IMR-90 (cell line): ENCODE measurements at regions not wholly inside any gene's neighbourhood (a gene's known extent, or its start where the extent isn't known, plus 50 kb on each side); places are given as distances from the start of the nearest gene placed in this dataset.
"Not testable (repeated sequence)": the region's sequence is repeated elsewhere in the genome, so short reads cannot be mapped to it uniquely, and the experiment has no call there.

ENCODE experiments used
- ATAC-seq: fragments of 200-7000 bp; cut with Tn5 transposase; 2 replicates; pipeline ENCODE4 v1.9.1; 2020; ENCODE audit warnings: low read depth, mild to moderate bottlenecking, moderate library complexity
- BruUV-seq: library from RNA; stranded (reverse); fragments of 400-500 nt; replicated peaks from 2 replicates; lab custom pipeline; 2021; lab: Mats Ljungman, UMichigan
- CTCF ChIA-PET: fragments of 300-600 bp; formaldehyde crosslinking; extraction: SDS; loops from one replicate; lab custom pipeline; 2021; ENCODE audit warnings: antibody characterized with exemption; lab: Yijun Ruan, JAX
- POLR2A ChIA-PET: fragments of 300-600 bp; sonication (Branson Sonifier 250); formaldehyde crosslinking; loops from one replicate; lab custom pipeline; 2022; ENCODE audit warnings: antibody characterized with exemption; ENCODE audit not compliant: unreplicated experiment; lab: Charles Lee
- DNase-seq: peaks from one replicate; pipeline ENCODE4 v3.0.0; 2013
- H2AFZ ChIP-seq: replicated peaks from 2 replicates; pipeline ENCODE3; 2013; ENCODE audit warnings: low read length, mild to moderate bottlenecking; ENCODE audit not compliant: poor library complexity
- H2AK5ac ChIP-seq: 2 replicates; pipeline ENCODE4 v1.6.1; 2013; ENCODE audit warnings: low read depth, low read length, inconsistent platforms
- H2AK9ac ChIP-seq: replicated peaks from 2 replicates; pipeline ENCODE3; 2013; ENCODE audit warnings: mild to moderate bottlenecking, low read depth, low read length, moderate library complexity; ENCODE audit not compliant: poor library complexity
- H2BK120ac ChIP-seq: 2 replicates; pipeline ENCODE4 v1.6.1; 2013; ENCODE audit warnings: low read depth, low read length, inconsistent platforms
- H2BK15ac ChIP-seq: 3 replicates; pipeline ENCODE4 v1.6.1; 2013; ENCODE audit warnings: low read depth, low read length, inconsistent platforms
- H2BK20ac ChIP-seq: 2 replicates; pipeline ENCODE4 v1.6.1; 2013; ENCODE audit warnings: low read depth, mild to moderate bottlenecking, inconsistent platforms, low read length, moderate library complexity
- H2BK5ac ChIP-seq: 2 replicates; pipeline ENCODE4 v1.6.1; 2013; ENCODE audit warnings: mild to moderate bottlenecking, low read depth, low read length, inconsistent platforms; ENCODE audit not compliant: poor library complexity, severe bottlenecking
- H3K14ac ChIP-seq: replicated peaks from 2 replicates; pipeline ENCODE4 v1.6.1; 2013; ENCODE audit warnings: low read depth, low read length, inconsistent platforms
- H3K18ac ChIP-seq: 2 replicates; pipeline ENCODE4 v1.6.1; 2013; ENCODE audit warnings: low read depth, low read length, control low read depth
- H3K23ac ChIP-seq: 2 replicates; pipeline ENCODE4 v1.6.1; 2013; ENCODE audit warnings: low read depth, low read length, inconsistent platforms
- H3K27ac ChIP-seq: 2 replicates; pipeline ENCODE4 v1.5.1; 2013; ENCODE audit warnings: mild to moderate bottlenecking, control low read depth, low read length; ENCODE audit not compliant: insufficient read depth
- H3K27me3 ChIP-seq: 2 replicates; pipeline ENCODE4 v1.6.1; 2013; ENCODE audit warnings: low read length; ENCODE audit not compliant: control insufficient read depth, insufficient read depth
- H3K36me3 ChIP-seq: 2 replicates; pipeline ENCODE4 v1.6.1; 2013; ENCODE audit warnings: low read length, mixed read lengths; ENCODE audit not compliant: control insufficient read depth, insufficient read depth
- H3K4ac ChIP-seq: 2 replicates; pipeline ENCODE4 v1.6.1; 2013; ENCODE audit warnings: low read depth, low read length, inconsistent platforms
- H3K4me1 ChIP-seq: 2 replicates; pipeline ENCODE4 v1.6.1; 2013; ENCODE audit warnings: low read length, mixed read lengths; ENCODE audit not compliant: control insufficient read depth, insufficient read depth
- H3K4me2 ChIP-seq: 2 replicates; pipeline ENCODE4 v1.6.1; 2013; ENCODE audit warnings: low read depth, mild to moderate bottlenecking, control low read depth, low read length, moderate library complexity
- H3K4me3 ChIP-seq: 2 replicates; pipeline ENCODE4 v1.5.1; 2013; ENCODE audit warnings: low read depth, mild to moderate bottlenecking, control low read depth, low read length, moderate library complexity; ENCODE audit not compliant: insufficient read depth
- H3K56ac ChIP-seq: 2 replicates; pipeline ENCODE4 v1.6.1; 2013; ENCODE audit warnings: low read length, inconsistent platforms; ENCODE audit not compliant: insufficient read depth; ENCODE audit errors: extremely low read depth
- H3K79me1 ChIP-seq, 2 experiments: 2 replicates each; pipeline ENCODE4 v1.6.1; 2013; ENCODE audit warnings: low read length in 2 of 2, inconsistent platforms in 1 of 2, low read depth in 1 of 2
- H3K9ac ChIP-seq: 2 replicates; pipeline ENCODE4 v1.6.1; 2013; ENCODE audit warnings: low read depth, low read length, control low read depth
- H3K9me1 ChIP-seq: 2 replicates; pipeline ENCODE4 v1.6.1; 2013; ENCODE audit warnings: low read length, inconsistent platforms; ENCODE audit not compliant: insufficient read depth
- H3K9me3 ChIP-seq: 2 replicates; pipeline ENCODE4 v1.6.1; 2013; ENCODE audit warnings: low read length; ENCODE audit not compliant: control insufficient read depth, insufficient read depth
- H4K20me1 ChIP-seq: 2 replicates; pipeline ENCODE4 v1.6.1; 2013; ENCODE audit warnings: low read length, inconsistent platforms; ENCODE audit not compliant: insufficient read depth
- H4K5ac ChIP-seq: 2 replicates; pipeline ENCODE4 v1.6.1; 2013; ENCODE audit warnings: mild to moderate bottlenecking, low read depth, low read length, control low read depth
- H4K8ac ChIP-seq, 2 experiments: 2 replicates each; pipeline ENCODE4 v1.6.1; 2013; ENCODE audit warnings: low read depth in 2 of 2, low read length in 2 of 2, control low read depth in 1 of 2, inconsistent platforms in 1 of 2
- H4K91ac ChIP-seq: 2 replicates; pipeline ENCODE4 v1.6.1; 2013; ENCODE audit warnings: low read depth, low read length, inconsistent platforms; ENCODE audit not compliant: insufficient read depth
- MAFK ChIP-seq: IDR thresholded peaks from 2 replicates; pipeline ENCODE4 v1.6.1; 2012; ENCODE audit warnings: low read depth, low read length, improper control_type of control experiment
- MAZ ChIP-seq: IDR thresholded peaks from 2 replicates; pipeline ENCODE4 v1.6.1; 2012; ENCODE audit warnings: low read depth, mild to moderate bottlenecking, low read length, improper control_type of control experiment, moderate library complexity, borderline replicate concordance
- MXI1 ChIP-seq: IDR thresholded peaks from 2 replicates; pipeline ENCODE4 v1.6.1; 2012; ENCODE audit warnings: low read depth, mild to moderate bottlenecking, low read length, moderate library complexity, borderline replicate concordance
- NFE2L2 ChIP-seq: fragments of 150-350 bp; IDR thresholded peaks from 2 replicates; pipeline ENCODE4 v1.6.1; 2016; ENCODE audit warnings: low read depth, mild to moderate bottlenecking, low read length
- RAD21 ChIP-seq: IDR thresholded peaks from 2 replicates; pipeline ENCODE4 v1.6.1; 2012; ENCODE audit warnings: low read length, improper control_type of control experiment
- SMC3 ChIP-seq: fragments of 150-350 bp; IDR thresholded peaks from 2 replicates; pipeline ENCODE4 v1.6.1; 2016; ENCODE audit warnings: low read depth, mild to moderate bottlenecking, antibody characterized with exemption, low read length, moderate library complexity
- USF2 ChIP-seq: fragments of 150-350 bp; IDR thresholded peaks from 2 replicates; pipeline ENCODE4 v1.6.1; 2017; ENCODE audit warnings: mild to moderate bottlenecking, antibody characterized with exemption, low read length, low read depth
- WGBS, 2 experiments: methylation state at CpG; one replicate each; pipeline versions ENCODE4 v1.1.5 to v1.1.7; 2013; ENCODE audit warnings: missing lambda C conversion rate in 2 of 2; ENCODE audit not compliant: insufficient read length in 1 of 2; ENCODE audit errors: extremely low coverage in 2 of 2; 5-methylcytosine and 5-hydroxymethylcytosine counted together
- dilution Hi-C: fragments of 300-500 bp; cut with HindIII; formaldehyde crosslinking; loops from one replicate; pipeline ENCODE4 v1.14.3; 2018; ENCODE audit warnings: low sequenced_read_pairs; ENCODE audit not compliant: unreplicated experiment
- in situ Hi-C: fragments of 300-500 bp; cut with MboI; formaldehyde crosslinking; loops from 3 replicates; pipeline ENCODE4 v1.14.3; 2019; ENCODE audit warnings: low sequenced_read_pairs, inconsistent platforms, mixed read lengths
- intact Hi-C: fragments of 100-400 bp; cut with micrococcal nuclease; formaldehyde crosslinking; loops from 2 replicates; pipeline ENCODE4 v1.10.0; 2022

- H4K91ac ChIP-seq = no peak overlapping the region
- H3K23ac ChIP-seq = no peak overlapping the region
- no peaks in the 10 kb centered on the region for H3K36me3 ChIP-seq
- no peak overlapping the region for H3K14ac ChIP-seq
- no peak overlapping the region for H3K4me3 ChIP-seq
- intact Hi-C loops = no loop called here
- no peak overlapping the region for H2BK5ac ChIP-seq
- TF ChIP-seq MAZ = no peak
- TF ChIP-seq USF2 = no peak
- TF ChIP-seq SMC3 = no peak
- TF ChIP-seq MAFK = no peak
- no peak for TF ChIP-seq RAD21
- no peak for TF ChIP-seq MXI1
- TF ChIP-seq NFE2L2 = no peak
- H4K20me1 ChIP-seq = no peaks in the 10 kb centered on the region
- no TSS peak for BruUV-seq
- in situ Hi-C loops = no loop called here
- DNase-seq (peak; percentile 12), ATAC-seq (no peak)
- no peak overlapping the region for H2AK9ac ChIP-seq
- H3K27me3 ChIP-seq = peaks cover 4% of the 10 kb centered on the region
- no CpG with 5 or more reads among the region's 4 CpGs for WGBS, 2 experiments
- H3K4ac ChIP-seq = no peak overlapping the region
- H3K4me1 ChIP-seq = 0 out of 2 replicates have a peak, but pooled peaks cover 2% of the 10 kb centered on the region
- POLR2A ChIA-PET = no interaction called here
- H3K18ac ChIP-seq = peak overlapping the region; percentile 65; the same call in 1 of the 2 replicates
- dilution Hi-C loops = no loop called here
- CTCF ChIA-PET = no interaction called here
- no peak overlapping the region for H3K9ac ChIP-seq
- no peak overlapping the region for H2AK5ac ChIP-seq
- no peaks in the 10 kb centered on the region for H3K79me1 ChIP-seq
- no peak overlapping the region for H4K8ac ChIP-seq
- H3K56ac ChIP-seq = no peak overlapping the region
- H2AFZ ChIP-seq = no peak overlapping the region
- no peak overlapping the region for H2BK120ac ChIP-seq
- H3K9me1 ChIP-seq = no peaks in the 10 kb centered on the region
- H3K9me3 ChIP-seq = no peaks in the 10 kb centered on the region
- no peak overlapping the region for H2BK15ac ChIP-seq
- H3K27ac ChIP-seq = no peak overlapping the region
- H4K5ac ChIP-seq = no peak overlapping the region
- H3K4me2 ChIP-seq = no peak overlapping the region; the same call in 1 of the 2 replicates
- no peak overlapping the region for H2BK20ac ChIP-seq
These were observed 161.7 kb upstream of the RPS23 start for GRCh38 chr5:82439750-82440445.

- BruUV-seq, H2AK5ac ChIP-seq: not testable (repeated sequence)
These were observed 159.4 kb upstream of the RPS23 start for GRCh38 chr5:82437565-82437964.

More at GRCh38 chr5:82437565-82437964, 159.4 kb upstream of the RPS23 start:
- H4K20me1 ChIP-seq, H3K4me2 ChIP-seq, H3K27me3 ChIP-seq, H3K4me3 ChIP-seq, CTCF ChIA-PET, H2BK5ac ChIP-seq, H3K9me3 ChIP-seq, H3K14ac ChIP-seq, H2BK15ac ChIP-seq, H4K8ac ChIP-seq, H3K36me3 ChIP-seq, H3K4me1 ChIP-seq, H3K4ac ChIP-seq, H2BK120ac ChIP-seq, H3K23ac ChIP-seq, in situ Hi-C loops, H2AK9ac ChIP-seq, H4K5ac ChIP-seq, H3K27ac ChIP-seq, dilution Hi-C loops, DNase-seq, H2AFZ ChIP-seq, H4K91ac ChIP-seq, H3K18ac ChIP-seq, H3K9me1 ChIP-seq, intact Hi-C loops, POLR2A ChIA-PET, H3K9ac ChIP-seq, H3K56ac ChIP-seq, ATAC-seq, H3K79me1 ChIP-seq, H2BK20ac ChIP-seq: not testable (repeated sequence)
- no CpG with 5 or more reads among the region's 4 CpGs for WGBS, 2 experiments
